ENCODE measurements at regions not wholly inside any gene's neighbourhood (a gene's known extent, or its start where the extent isn't known, plus 50 kb on each side); places are given as distances from the start of the nearest gene placed in this dataset.

GRCh38 chr3:164230385-164231094, 847.8 kb downstream of the SI start:
- Histone ChIP-seq H3K9ac (ENCODE audit: insufficient read depth in 1 of 2, low read length in 2 of 2) (no peak overlapping the region), H3K27me3 (ENCODE audit: control insufficient read depth in 3 of 3, insufficient read depth in 3 of 3, low read length in 2 of 3) (no peaks in the 10 kb centered on the region), H3K4me3 (no peak overlapping the region), H3K9me3 (ENCODE audit: control insufficient read depth in 4 of 4, insufficient read depth in 3 of 4, low read length in 3 of 4) (no peaks in the 10 kb centered on the region), H3K36me3 (ENCODE audit: control insufficient read depth in 4 of 4, insufficient read depth in 4 of 4, low read length in 4 of 4) (no peaks in the 10 kb centered on the region), H3K4me1 (ENCODE audit: control insufficient read depth in 5 of 5, insufficient read depth in 5 of 5, low read length in 5 of 5) (no peaks in the 10 kb centered on the region), H3K27ac (ENCODE audit: low read depth in 1 of 2, low read length in 1 of 2) (no peak overlapping the region)
- 69 to 86% methylated on average over 3 of the region's 3 CpGs for WGBS, 2 donors
- no peak for ATAC-seq (ENCODE audit: insufficient read depth, low FRiP score)
- no peak for TF ChIP-seq CTCF (IDR thresholded peaks at IDR 0.05; ENCODE audit: control extremely low read depth, extremely low read depth)
- no peak for DNase-seq

DNA sequence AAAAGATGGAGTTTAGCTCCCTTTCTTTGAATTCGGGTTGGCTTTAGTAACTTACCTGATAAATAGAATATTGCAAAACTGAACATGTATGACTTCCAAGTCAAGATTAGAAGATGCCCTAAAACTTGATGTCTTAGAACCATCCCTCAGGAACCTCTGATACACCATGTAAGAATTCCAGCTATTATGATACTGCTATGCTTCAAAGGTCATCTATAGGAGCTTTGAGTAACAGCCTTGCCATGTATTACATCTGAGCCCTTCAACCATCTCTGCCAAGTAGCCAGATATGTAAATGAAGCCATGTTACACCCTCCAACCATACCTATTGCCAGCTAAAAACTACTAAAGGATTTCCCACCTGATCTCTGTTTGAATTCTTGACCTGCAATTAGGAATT, 854.2 kb downstream of the SI start:
- 0 to 50% methylated on average over 1 of the region's 1 CpG for WGBS, 2 donors
- H3K4me1 ChIP-seq (ENCODE audit: control insufficient read depth in 5 of 5, insufficient read depth in 5 of 5, low read length in 5 of 5): no peaks in the 10 kb centered on the region
- no peak for DNase-seq
- TF ChIP-seq CTCF (IDR thresholded peaks at IDR 0.05; ENCODE audit: control extremely low read depth, extremely low read depth): no peak
- no peak overlapping the region for H3K4me3 ChIP-seq
- peaks cover 0 to 8% (median 0%) of the 10 kb centered on the region in 4 donors for H3K9me3 ChIP-seq (ENCODE audit: control insufficient read depth in 4 of 4, insufficient read depth in 3 of 4, low read length in 3 of 4)
- no peak for ATAC-seq (ENCODE audit: insufficient read depth, low FRiP score)
- no peaks in the 10 kb centered on the region for H3K27me3 ChIP-seq (ENCODE audit: control insufficient read depth in 3 of 3, insufficient read depth in 3 of 3, low read length in 2 of 3)
- no peak overlapping the region for H3K27ac ChIP-seq (ENCODE audit: low read depth in 1 of 2, low read length in 1 of 2)
- H3K9ac ChIP-seq (ENCODE audit: insufficient read depth in 1 of 2, low read length in 2 of 2): no peak overlapping the region
- H3K36me3 ChIP-seq (ENCODE audit: control insufficient read depth in 4 of 4, insufficient read depth in 4 of 4, low read length in 4 of 4): no peaks in the 10 kb centered on the region

- H3K4me1 ChIP-seq (ENCODE audit: control insufficient read depth in 5 of 5, insufficient read depth in 5 of 5, low read length in 5 of 5): no peaks in the 10 kb centered on the region
- H3K9ac ChIP-seq (ENCODE audit: insufficient read depth in 1 of 2, low read length in 2 of 2): no peak overlapping the region
- ATAC-seq (ENCODE audit: insufficient read depth, low FRiP score) (no peak), DNase-seq (no peak)
- no peak overlapping the region for H3K27ac ChIP-seq (ENCODE audit: low read depth in 1 of 2, low read length in 1 of 2)
- TF ChIP-seq CTCF (IDR thresholded peaks at IDR 0.05; ENCODE audit: control extremely low read depth, extremely low read depth): no peak
- no peak overlapping the region for H3K4me3 ChIP-seq
- peaks cover 0 to 11% (median 1%) of the 10 kb centered on the region in 4 donors for H3K9me3 ChIP-seq (ENCODE audit: control insufficient read depth in 4 of 4, insufficient read depth in 3 of 4, low read length in 3 of 4)
- 40 to 44% methylated on average over 3 of the region's 3 CpGs for WGBS, 2 donors
- no peaks in the 10 kb centered on the region for H3K36me3 ChIP-seq (ENCODE audit: control insufficient read depth in 4 of 4, insufficient read depth in 4 of 4, low read length in 4 of 4)
- H3K27me3 ChIP-seq (ENCODE audit: control insufficient read depth in 3 of 3, insufficient read depth in 3 of 3, low read length in 2 of 3): no peaks in the 10 kb centered on the region
These were observed 856.1 kb downstream of the SI start for GRCh38 chr3:164222197-164222596.

GRCh38 chr3:164221297-164221696, 857.0 kb downstream of the SI start:
- ATAC-seq (ENCODE audit: insufficient read depth, low FRiP score) (no peak), DNase-seq (no peak)
- no peaks in the 10 kb centered on the region for H3K27me3 ChIP-seq (ENCODE audit: control insufficient read depth in 3 of 3, insufficient read depth in 3 of 3, low read length in 2 of 3)
- peaks cover 0 to 11% (median 3%) of the 10 kb centered on the region in 4 donors for H3K9me3 ChIP-seq (ENCODE audit: control insufficient read depth in 4 of 4, insufficient read depth in 3 of 4, low read length in 3 of 4)
- no peak overlapping the region for H3K4me3 ChIP-seq
- no peak overlapping the region for H3K27ac ChIP-seq (ENCODE audit: low read depth in 1 of 2, low read length in 1 of 2)
- no peak overlapping the region for H3K9ac ChIP-seq (ENCODE audit: insufficient read depth in 1 of 2, low read length in 2 of 2)
- H3K36me3 ChIP-seq (ENCODE audit: control insufficient read depth in 4 of 4, insufficient read depth in 4 of 4, low read length in 4 of 4): no peaks in the 10 kb centered on the region
- no peak for TF ChIP-seq CTCF (IDR thresholded peaks at IDR 0.05; ENCODE audit: control extremely low read depth, extremely low read depth)
- H3K4me1 ChIP-seq (ENCODE audit: control insufficient read depth in 5 of 5, insufficient read depth in 5 of 5, low read length in 5 of 5): no peaks in the 10 kb centered on the region
- WGBS, 2 donors: 82 to 86% methylated on average over 1 of the region's 1 CpG

Data from lung (tissue), 11 donors.